Kidney (tissue), 13 donors: ENCODE measurements at regions not wholly inside any gene's neighbourhood (a gene's known extent, or its start where the extent isn't known, plus 50 kb on each side); places are given as distances from the start of the nearest gene placed in this dataset.

ENCODE experiments used
- DNase-seq, 5 donors: peaks; one replicate each; pipeline ENCODE4 v3.0.0-alpha.2; 2013 to 2020
- FAIRE-seq: peaks from 2 replicates; lab custom pipeline; 2012; peaks lifted over from hg19 to GRCh38; lab: Jason Lieb, UNC
- H3K27ac ChIP-seq, 2 donors: one replicate each; pipeline ENCODE4 v1.7.0; 2013; ENCODE audit warnings: low read depth in 2 of 2, low read length in 2 of 2, inconsistent platforms in 1 of 2
- H3K27me3 ChIP-seq: one replicate; pipeline ENCODE4 v1.7.1; 2013; ENCODE audit warnings: low read length, inconsistent platforms; ENCODE audit not compliant: control insufficient read depth, insufficient read depth
- H3K36me3 ChIP-seq, 3 donors: one replicate each; pipeline versions ENCODE4 v1.7.0 to v1.7.1; 2013; ENCODE audit warnings: low read length in 3 of 3, control low read depth in 1 of 3, inconsistent platforms in 1 of 3; ENCODE audit not compliant: insufficient read depth in 3 of 3, control insufficient read depth in 2 of 3
- H3K4me1 ChIP-seq, 3 donors: one replicate each; pipeline versions ENCODE4 v1.7.0 to v1.7.1; 2013; ENCODE audit warnings: low read length in 3 of 3, inconsistent platforms in 1 of 3, low read depth in 1 of 3; ENCODE audit not compliant: control insufficient read depth in 2 of 3, insufficient read depth in 2 of 3
- H3K4me3 ChIP-seq, 3 donors: one replicate each; pipeline versions ENCODE4 v1.7.0 to v1.8.1; 2013; ENCODE audit warnings: low read length in 3 of 3, control low read depth in 1 of 3, inconsistent platforms in 1 of 3
- H3K9ac ChIP-seq, 3 donors: one replicate each; pipeline versions ENCODE4 v1.7.0 to v1.7.1; 2013; ENCODE audit warnings: low read length in 3 of 3, control low read depth in 1 of 3, inconsistent platforms in 1 of 3
- H3K9me3 ChIP-seq, 3 donors: one replicate each; pipeline versions ENCODE4 v1.7.0 to v1.7.1; 2013; ENCODE audit warnings: low read length in 3 of 3, control low read depth in 1 of 3, inconsistent platforms in 1 of 3; ENCODE audit not compliant: control insufficient read depth in 2 of 3, insufficient read depth in 1 of 3
- intact Hi-C: fragments of 100-400 bp; cut with DNase I; formaldehyde crosslinking; loops from one replicate; pipeline ENCODE4 v1.11.1; 2022
- TF ChIP-seq, protein P1 (sequence below): IDR thresholded peaks from 3 replicates; pipeline ENCODE4 v1.5.1; 2012; ENCODE audit warnings: mild to moderate bottlenecking, moderate library complexity, borderline replicate concordance; ENCODE audit not compliant: insufficient read depth; ENCODE audit errors: extremely low read depth
- donor health status: control.
- donor health status: control.
- donor health status: control.
- donor health status: control.
- donor health status: control.
- donor health status: DM: yes; HTN: yes; CAD: no.
- donor health status: Normal renal cell carcinoma (clear cell type).

DNA sequence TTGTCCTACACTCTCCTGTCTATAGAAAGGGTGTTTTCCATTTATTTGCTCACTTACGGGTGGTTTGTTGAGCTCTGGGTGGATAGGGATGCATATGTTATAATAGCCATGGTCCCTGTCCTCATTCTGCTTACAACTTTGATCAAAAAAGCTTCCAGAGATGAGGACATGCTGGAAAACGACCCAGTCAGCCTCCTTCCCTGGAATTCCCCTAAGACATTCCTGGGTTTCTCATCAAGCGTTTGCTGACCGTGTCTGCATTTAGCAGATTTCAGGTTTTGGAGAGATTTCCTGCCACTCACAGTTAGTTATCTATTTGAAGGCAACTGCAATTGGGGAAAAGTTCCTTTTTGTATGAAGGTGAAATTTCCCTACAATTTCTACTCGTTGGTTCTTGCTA is 152.8 kb upstream of the AFDN start:
- no peaks in the 10 kb centered on the region for H3K36me3 ChIP-seq
- H3K27ac ChIP-seq = no peak overlapping the region
- H3K9ac ChIP-seq = no peak overlapping the region
- DNase-seq (no peak), FAIRE-seq (no peak)
- H3K27me3 ChIP-seq = no peaks in the 10 kb centered on the region
- H3K4me1 ChIP-seq = peaks cover 2 to 28% (median 13%) of the 10 kb centered on the region in 3 donors
- TF ChIP-seq, protein P1, sequence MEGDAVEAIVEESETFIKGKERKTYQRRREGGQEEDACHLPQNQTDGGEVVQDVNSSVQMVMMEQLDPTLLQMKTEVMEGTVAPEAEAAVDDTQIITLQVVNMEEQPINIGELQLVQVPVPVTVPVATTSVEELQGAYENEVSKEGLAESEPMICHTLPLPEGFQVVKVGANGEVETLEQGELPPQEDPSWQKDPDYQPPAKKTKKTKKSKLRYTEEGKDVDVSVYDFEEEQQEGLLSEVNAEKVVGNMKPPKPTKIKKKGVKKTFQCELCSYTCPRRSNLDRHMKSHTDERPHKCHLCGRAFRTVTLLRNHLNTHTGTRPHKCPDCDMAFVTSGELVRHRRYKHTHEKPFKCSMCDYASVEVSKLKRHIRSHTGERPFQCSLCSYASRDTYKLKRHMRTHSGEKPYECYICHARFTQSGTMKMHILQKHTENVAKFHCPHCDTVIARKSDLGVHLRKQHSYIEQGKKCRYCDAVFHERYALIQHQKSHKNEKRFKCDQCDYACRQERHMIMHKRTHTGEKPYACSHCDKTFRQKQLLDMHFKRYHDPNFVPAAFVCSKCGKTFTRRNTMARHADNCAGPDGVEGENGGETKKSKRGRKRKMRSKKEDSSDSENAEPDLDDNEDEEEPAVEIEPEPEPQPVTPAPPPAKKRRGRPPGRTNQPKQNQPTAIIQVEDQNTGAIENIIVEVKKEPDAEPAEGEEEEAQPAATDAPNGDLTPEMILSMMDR = no peak
- no peak overlapping the region for H3K4me3 ChIP-seq
- H3K9me3 ChIP-seq = no peaks in the 10 kb centered on the region
- intact Hi-C loops = no loop called here

DNA sequence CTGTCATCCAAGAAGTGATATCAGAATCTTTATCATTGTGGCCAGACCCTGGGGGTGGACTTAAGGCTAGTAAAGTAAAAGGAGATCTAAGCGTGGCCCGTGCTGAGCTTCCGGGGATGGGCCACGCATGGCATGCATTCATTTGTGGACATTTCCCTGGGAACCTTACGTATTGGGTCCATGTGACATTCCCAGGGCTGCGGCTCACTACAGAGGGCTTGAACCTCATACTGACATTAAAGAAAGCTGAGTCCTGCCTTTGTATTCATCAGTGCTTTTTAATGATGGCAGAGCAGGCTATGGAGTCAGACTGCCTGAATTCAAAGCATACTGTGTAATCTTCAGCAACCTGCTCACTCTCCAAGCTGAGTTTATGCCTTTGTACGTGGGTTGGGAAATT is 152.2 kb upstream of the AFDN start:
- DNase-seq = no peak
- peaks cover 2 to 28% (median 13%) of the 10 kb centered on the region in 3 donors for H3K4me1 ChIP-seq
- H3K9ac ChIP-seq = no peak overlapping the region
- no peaks in the 10 kb centered on the region for H3K9me3 ChIP-seq
- TF ChIP-seq, protein P1 = no peak
- H3K4me3 ChIP-seq = no peak overlapping the region
- FAIRE-seq = no peak
- no peaks in the 10 kb centered on the region for H3K36me3 ChIP-seq
- no peak overlapping the region for H3K27ac ChIP-seq
- intact Hi-C loops = no loop called here
- H3K27me3 ChIP-seq = no peaks in the 10 kb centered on the region

DNA sequence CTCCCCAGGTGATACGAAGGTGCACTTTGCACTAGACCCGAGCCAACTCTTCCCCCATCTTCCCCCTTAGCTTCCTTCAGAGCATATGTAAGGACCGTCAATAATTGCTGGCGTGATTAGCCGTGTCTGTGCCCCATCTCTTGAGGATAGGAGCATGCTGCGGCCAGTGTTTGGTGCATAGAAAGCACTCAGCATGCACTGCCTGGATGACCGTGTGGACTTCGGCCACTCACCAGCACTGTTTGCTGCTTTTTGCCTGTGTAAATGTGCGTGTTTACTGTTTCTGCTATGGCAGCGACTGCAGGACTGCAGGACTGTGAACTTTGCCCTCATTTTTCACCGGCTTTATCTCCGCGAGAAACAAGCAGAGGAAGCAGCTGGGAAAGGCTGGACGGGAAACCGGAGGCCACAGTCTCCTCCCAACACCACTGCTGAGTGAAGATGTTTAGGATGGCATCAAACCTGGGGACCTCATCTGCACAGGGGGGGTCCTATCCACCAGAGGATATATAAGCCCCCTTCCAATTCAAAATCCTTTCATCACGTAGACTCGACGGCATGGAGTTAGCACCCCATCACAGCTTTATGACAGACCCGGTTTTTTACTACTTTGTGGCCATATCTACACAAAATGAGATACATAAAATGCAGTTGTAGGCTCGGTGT is 150.6 kb upstream of the AFDN start:
- Histone ChIP-seq H3K36me3 (no peaks in the 10 kb centered on the region), H3K4me1 (peaks cover 2 to 28% (median 13%) of the 10 kb centered on the region in 3 donors), H3K4me3 (no peak overlapping the region), H3K9ac (peak overlapping the region in 1 of 3 donors; percentile 4), H3K27me3 (no peaks in the 10 kb centered on the region), H3K27ac (peak overlapping the region; percentile 56 to 61), H3K9me3 (no peaks in the 10 kb centered on the region)
- DNase-seq (peak in 3 of 5 donors; percentile 70 to 88 (median 75)), FAIRE-seq (no peak)
- TF ChIP-seq, protein P1 = no peak
- intact Hi-C loops = no loop called here
